HG03439 (cell line): ENCODE measurements at regions not wholly inside any gene's neighbourhood (a gene's known extent, or its start where the extent isn't known, plus 50 kb on each side); places are given as distances from the start of the nearest gene placed in this dataset.

Experiments used
- ATAC-seq: cut with Tn5 transposase; IDR thresholded peaks from one replicate; pipeline ENCODE4 v1.9.1; 2021; ENCODE audit warnings: mild to moderate bottlenecking, moderate library complexity; ENCODE audit not compliant: unreplicated experiment

- no peak for ATAC-seq
These were observed 171.5 kb upstream of the EEA1 start for GRCh38 chr12:93100610-93101009.

GRCh38 chr12:93101367-93101766 lies 172.3 kb upstream of the EEA1 start:
- ATAC-seq, result no peak

- no peak for ATAC-seq
These were observed 173.2 kb upstream of the EEA1 start for GRCh38 chr12:93102312-93102711.

GRCh38 chr12:93102744-93103143 lies 173.6 kb upstream of the EEA1 start:
- ATAC-seq, result no peak

- no peak for ATAC-seq
These were observed 174.1 kb upstream of the EEA1 start for GRCh38 chr12:93103154-93103553.

GRCh38 chr12:93104535-93104934 lies 175.4 kb upstream of the EEA1 start:
- no peak for ATAC-seq

- ATAC-seq, result no peak
These were observed 177.8 kb upstream of the EEA1 start for GRCh38 chr12:93106910-93107309.

GRCh38 chr12:93107514-93108312 lies 178.6 kb upstream of the EEA1 start:
- no peak for ATAC-seq

GRCh38 chr12:93108985-93109384 lies 179.9 kb upstream of the EEA1 start:
- no peak for ATAC-seq

- no peak for ATAC-seq
These were observed 180.6 kb upstream of the EEA1 start for GRCh38 chr12:93109551-93110203.

- ATAC-seq, result no peak
These were observed 182.7 kb upstream of the EEA1 start for GRCh38 chr12:93111773-93112172.

- no peak for ATAC-seq
These were observed 184.4 kb upstream of the EEA1 start for GRCh38 chr12:93113317-93114006.

- no peak for ATAC-seq
These were observed 186.1 kb upstream of the EEA1 start for GRCh38 chr12:93115198-93115601.

GRCh38 chr12:93115646-93116045 lies 186.6 kb upstream of the EEA1 start:
- ATAC-seq, result no peak

GRCh38 chr12:93116632-93117031 lies 187.5 kb upstream of the EEA1 start:
- no peak for ATAC-seq

- no peak for ATAC-seq
These were observed 192.8 kb upstream of the EEA1 start for GRCh38 chr12:93121729-93122488.

GRCh38 chr12:93122569-93123091 lies 193.5 kb upstream of the EEA1 start:
- no peak for ATAC-seq

GRCh38 chr12:93125126-93125525 lies 196.0 kb upstream of the EEA1 start:
- no peak for ATAC-seq

GRCh38 chr12:93126069-93126474 lies 197.0 kb upstream of the EEA1 start:
- ATAC-seq, result no peak

- ATAC-seq, result no peak
These were observed 198.0 kb upstream of the EEA1 start for GRCh38 chr12:93127107-93127560.
